Gastrocnemius medialis (tissue), 4 donors: ENCODE measurements at regions not wholly inside any gene's neighbourhood (a gene's known extent, or its start where the extent isn't known, plus 50 kb on each side); places are given as distances from the start of the nearest gene placed in this dataset.

Source experiments
- POLR2A ChIP-seq, 2 donors: fragments of 450-650 bp; IDR thresholded peaks; one replicate each; pipeline ENCODE4 v1.6.1; 2017; ENCODE audit warnings: antibody characterized with exemption in 2 of 2, mild to moderate bottlenecking in 2 of 2, moderate library complexity in 2 of 2
- TF ChIP-seq, protein P1 (sequence below), 5 experiments: fragments of 450-650 bp in 3 of 5; fragments of 200-600 bp in 2 of 5; sonication (generic) in 2 of 5; IDR thresholded peaks in 4 of 5; conservative IDR thresholded peaks in 1 of 5; 1 replicate in 4 of 5; 2 replicates in 1 of 5; pipeline ENCODE4 v1.5.1; 2016 to 2019; ENCODE audit warnings: antibody characterized with exemption in 5 of 5, mild to moderate bottlenecking in 3 of 5, moderate library complexity in 3 of 5

DNA sequence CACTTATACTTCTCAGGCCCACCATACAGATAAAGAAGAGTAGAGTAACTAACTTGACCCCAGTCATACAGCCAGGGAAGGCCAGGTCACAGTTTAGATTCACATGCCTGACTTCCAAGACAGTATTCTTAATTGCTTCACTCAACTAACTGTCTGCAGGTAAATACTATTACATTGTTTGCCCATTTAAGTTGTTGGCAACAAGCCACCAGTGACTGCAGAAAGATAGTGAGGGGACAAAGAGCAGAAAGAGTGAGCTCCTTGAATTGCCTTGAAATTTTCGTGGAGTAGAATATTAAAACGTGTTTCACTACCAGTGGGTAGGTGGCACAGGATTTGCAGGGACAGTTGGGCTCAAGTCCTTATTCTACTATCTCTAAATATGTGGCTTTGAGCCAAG is 146.3 kb upstream of the RMST start:
- TF ChIP-seq, protein P1, sequence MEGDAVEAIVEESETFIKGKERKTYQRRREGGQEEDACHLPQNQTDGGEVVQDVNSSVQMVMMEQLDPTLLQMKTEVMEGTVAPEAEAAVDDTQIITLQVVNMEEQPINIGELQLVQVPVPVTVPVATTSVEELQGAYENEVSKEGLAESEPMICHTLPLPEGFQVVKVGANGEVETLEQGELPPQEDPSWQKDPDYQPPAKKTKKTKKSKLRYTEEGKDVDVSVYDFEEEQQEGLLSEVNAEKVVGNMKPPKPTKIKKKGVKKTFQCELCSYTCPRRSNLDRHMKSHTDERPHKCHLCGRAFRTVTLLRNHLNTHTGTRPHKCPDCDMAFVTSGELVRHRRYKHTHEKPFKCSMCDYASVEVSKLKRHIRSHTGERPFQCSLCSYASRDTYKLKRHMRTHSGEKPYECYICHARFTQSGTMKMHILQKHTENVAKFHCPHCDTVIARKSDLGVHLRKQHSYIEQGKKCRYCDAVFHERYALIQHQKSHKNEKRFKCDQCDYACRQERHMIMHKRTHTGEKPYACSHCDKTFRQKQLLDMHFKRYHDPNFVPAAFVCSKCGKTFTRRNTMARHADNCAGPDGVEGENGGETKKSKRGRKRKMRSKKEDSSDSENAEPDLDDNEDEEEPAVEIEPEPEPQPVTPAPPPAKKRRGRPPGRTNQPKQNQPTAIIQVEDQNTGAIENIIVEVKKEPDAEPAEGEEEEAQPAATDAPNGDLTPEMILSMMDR (IDR thresholded peaks at IDR 0.05 in 4 of 5, conservative IDR thresholded peaks at IDR 0.05 in 1 of 5), result no peak
- no peak for TF ChIP-seq POLR2A (IDR thresholded peaks at IDR 0.05)
